ENCODE measurements at regions not wholly inside any gene's neighbourhood (a gene's known extent, or its start where the extent isn't known, plus 50 kb on each side); places are given as distances from the start of the nearest gene placed in this dataset.

DNA sequence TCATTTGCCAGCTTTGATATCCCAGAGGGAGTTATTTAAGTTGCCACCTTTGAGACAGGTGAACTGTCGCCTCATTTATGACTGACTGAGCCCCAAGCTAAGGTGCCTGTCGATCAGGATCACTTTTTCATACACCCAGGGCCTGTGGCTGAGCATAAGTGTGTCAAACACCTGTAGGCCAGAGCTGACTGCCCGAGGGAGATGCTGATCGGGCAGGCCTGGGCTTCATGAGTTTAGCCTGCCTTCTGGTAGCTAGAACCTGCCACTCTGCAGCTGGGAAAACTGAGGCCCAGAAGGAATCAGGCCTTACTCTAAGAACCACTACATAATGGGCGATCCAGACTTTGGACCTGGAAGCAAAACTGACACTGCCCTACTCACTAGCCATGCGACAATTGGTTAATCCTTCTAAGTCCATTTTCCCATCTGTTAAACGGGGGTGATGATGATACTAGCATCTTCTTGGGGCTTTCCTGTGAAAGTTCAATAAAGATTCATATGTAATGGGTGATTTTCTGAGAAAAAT lies 188.7 kb upstream of the GLI2 start:
- TF ChIP-seq, protein P1, sequence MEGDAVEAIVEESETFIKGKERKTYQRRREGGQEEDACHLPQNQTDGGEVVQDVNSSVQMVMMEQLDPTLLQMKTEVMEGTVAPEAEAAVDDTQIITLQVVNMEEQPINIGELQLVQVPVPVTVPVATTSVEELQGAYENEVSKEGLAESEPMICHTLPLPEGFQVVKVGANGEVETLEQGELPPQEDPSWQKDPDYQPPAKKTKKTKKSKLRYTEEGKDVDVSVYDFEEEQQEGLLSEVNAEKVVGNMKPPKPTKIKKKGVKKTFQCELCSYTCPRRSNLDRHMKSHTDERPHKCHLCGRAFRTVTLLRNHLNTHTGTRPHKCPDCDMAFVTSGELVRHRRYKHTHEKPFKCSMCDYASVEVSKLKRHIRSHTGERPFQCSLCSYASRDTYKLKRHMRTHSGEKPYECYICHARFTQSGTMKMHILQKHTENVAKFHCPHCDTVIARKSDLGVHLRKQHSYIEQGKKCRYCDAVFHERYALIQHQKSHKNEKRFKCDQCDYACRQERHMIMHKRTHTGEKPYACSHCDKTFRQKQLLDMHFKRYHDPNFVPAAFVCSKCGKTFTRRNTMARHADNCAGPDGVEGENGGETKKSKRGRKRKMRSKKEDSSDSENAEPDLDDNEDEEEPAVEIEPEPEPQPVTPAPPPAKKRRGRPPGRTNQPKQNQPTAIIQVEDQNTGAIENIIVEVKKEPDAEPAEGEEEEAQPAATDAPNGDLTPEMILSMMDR (IDR thresholded peaks at IDR 0.05): no peak

DNA sequence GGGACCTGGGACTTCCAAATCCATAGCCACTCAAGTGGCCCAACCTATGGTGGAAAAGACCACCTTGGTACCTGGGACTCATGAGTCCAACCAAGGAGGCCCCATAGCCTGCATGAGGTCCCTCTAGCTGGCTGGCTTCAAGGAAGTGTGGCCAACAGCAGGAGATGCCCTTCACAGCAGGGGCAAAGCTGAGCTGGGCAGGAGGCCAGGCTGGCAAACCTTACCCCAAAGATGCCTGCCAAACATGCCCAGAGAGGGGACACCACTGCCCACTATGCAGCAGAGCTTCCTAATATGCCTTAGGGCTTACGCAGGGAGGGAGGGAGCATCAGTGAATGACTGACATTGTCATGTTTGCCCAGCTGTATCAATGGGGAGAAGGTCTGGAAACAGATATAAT lies 188.0 kb upstream of the GLI2 start:
- TF ChIP-seq, protein P1 (IDR thresholded peaks at IDR 0.05): no peak

DNA sequence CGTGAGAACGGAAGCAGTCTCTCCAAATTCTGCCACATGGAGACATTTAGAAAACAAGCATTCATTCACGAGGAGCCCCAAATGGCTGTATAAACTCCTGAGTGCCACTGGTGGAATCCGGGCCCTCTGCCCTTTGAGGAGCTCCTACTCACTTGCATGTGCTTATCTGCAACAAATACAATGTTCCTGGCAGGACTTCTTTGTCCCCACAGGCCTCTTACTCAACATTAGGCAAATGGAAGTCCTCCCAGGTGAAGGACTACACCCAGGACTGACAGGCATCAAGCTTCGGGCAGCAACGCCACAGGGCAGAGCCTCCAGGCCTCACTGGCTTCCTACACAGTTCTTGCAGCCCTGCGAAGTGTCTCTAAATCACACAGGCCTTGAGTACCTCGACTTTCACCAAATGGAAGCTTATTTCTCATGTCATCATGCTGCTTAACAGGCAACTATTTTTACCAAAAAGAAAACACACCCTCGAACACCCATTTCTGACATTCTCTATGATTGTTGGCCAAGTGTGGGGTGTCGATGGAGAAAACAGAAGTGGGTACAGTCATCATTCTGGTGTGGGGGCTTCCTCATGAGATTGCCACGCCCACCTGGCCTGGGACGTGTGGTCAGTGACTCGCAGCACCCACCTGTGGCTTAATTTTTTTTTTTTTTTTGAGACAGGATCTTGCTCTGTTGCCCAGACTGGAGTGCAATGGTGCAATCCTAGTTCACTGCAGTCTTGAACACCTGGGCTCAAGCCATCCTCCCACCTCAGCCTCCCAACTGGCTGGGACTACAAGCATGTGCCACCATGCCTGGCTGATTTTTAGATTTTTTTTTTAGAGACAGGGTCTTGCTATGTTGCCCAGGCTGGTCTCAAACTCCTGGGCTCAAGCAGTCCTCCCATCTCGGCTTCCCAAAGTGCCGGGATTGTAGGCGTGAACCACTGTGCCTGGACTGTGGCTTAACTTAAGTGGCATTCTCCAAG lies 186.8 kb upstream of the GLI2 start:
- TF ChIP-seq, protein P1 (IDR thresholded peaks at IDR 0.05): no peak

DNA sequence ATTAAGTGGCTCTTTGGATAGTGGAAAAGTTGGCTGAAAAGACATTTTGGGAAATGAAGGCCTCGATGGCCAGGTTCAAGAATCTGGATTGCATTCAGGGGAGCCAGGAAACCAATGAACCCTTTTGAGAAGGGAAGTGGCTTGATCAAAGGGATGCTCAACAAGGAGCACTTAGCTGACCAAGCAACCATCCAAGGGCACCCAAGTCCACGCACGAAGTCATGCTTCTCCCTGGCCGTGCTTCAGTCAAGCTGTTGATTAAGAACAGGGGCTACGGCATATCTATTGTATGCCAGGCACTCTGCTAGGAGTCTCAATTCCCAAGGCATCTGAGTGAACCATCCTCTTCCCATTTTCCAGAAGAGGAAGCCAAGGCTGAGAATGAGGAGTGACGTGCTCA lies 185.8 kb upstream of the GLI2 start:
- TF ChIP-seq, protein P1 (IDR thresholded peaks at IDR 0.05): no peak

DNA sequence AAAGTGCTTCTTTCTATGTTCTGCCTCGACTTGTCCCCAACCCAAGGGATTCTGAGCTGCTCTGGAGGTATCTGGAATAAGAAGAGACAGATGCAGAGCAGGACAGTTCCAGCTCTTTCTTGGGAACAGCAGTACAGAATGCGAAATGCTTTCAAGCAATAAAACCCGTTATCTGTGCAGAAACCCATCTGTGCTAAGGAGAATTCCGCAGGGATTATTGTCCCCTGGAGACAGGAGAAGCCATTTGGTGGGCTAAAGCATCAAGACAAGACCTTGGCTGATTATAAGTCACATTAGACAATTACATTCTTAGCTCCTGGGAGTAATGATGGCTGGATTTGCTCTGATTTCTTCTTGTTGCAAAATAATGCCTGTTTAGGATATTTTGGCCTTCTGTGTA lies 185.4 kb upstream of the GLI2 start:
- TF ChIP-seq, protein P1 (IDR thresholded peaks at IDR 0.05): no peak

DNA sequence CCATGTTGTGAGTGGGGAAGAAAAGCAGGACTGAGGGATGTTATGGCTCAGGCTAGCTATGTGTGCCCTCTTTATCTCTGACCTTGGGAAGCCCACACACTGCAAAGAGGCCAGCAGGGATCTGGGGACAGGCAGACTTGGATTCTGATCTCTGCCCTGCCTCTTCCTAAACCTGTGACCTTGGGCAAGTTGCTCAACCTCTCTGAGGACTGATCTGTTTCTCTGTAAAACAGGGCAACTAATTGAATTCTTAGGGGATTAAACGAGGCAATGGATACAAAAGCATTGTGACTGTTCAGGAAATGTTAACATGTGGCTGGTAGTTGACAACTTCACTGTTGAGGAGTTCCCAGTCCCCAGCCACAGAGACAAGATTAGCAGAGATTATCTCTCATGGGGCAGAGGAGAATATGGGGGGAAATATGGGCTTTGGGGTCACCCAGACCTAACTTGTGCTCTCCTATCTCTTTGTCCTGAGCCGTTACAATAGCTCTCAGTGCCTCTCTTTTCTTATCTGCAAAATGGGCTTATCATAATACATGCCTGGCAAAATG lies 184.7 kb upstream of the GLI2 start:
- TF ChIP-seq, protein P1 (IDR thresholded peaks at IDR 0.05): no peak

DNA sequence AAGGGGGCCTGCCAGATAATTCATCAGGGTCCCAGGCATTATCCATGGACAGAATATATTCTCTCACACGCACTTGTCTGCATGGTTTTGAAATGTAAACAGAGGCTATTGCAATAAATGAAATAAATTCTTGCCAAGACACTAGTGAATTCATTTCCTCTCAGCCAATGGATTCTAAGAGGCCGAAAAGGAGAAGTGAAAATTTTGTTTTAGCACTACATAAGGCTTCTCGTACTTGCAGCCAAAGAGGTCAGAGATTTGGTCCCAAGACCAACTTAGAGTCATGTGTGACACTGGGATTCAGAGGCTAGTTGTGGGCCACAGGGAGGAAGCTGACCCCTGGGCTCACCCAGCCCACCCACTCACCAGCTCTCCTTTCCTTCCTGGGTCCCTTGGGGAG lies 184.1 kb upstream of the GLI2 start:
- TF ChIP-seq, protein P1 (IDR thresholded peaks at IDR 0.05): no peak
